NT2/D1 (cell line): ENCODE measurements at regions not wholly inside any gene's neighbourhood (a gene's known extent, or its start where the extent isn't known, plus 50 kb on each side); places are given as distances from the start of the nearest gene placed in this dataset.

ENCODE experiments used
- YY1 ChIP-seq: IDR thresholded peaks from 2 replicates; pipeline ENCODE4 v1.6.1; 2011; ENCODE audit not compliant: insufficient read length, insufficient read depth
- ZNF274 ChIP-seq: IDR thresholded peaks from 2 replicates; pipeline ENCODE4 v1.6.1; 2011; ENCODE audit warnings: mild to moderate bottlenecking, low read depth, low read length

DNA sequence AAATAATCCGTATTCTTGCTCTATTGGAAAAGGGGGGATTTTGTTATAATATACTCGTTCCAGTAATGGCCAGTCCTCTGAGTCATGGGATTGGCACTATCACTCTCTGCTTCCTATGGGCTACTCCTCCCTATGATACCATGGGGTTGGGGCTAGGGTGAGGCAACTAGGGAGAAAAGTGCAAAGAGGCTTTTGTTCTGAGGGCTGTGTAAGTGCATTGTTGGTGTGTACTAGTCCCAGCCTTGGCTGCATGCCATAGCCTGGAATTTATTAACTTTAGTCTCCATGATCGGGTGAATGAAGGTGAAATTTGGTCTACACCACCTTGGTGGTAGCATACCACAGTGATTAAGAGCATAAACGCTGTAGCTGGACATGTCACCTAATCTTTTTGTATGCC lies 247.6 kb downstream of the RPAP3 start:
- TF ChIP-seq ZNF274 (no peak), YY1 (no peak)
